Effector memory CD4-positive, alpha-beta T cell (primary cell): ENCODE measurements at regions not wholly inside any gene's neighbourhood (a gene's known extent, or its start where the extent isn't known, plus 50 kb on each side); places are given as distances from the start of the nearest gene placed in this dataset.

Source experiments
- DNase-seq, 3 donors: peaks; one replicate each; pipeline ENCODE4 v3.0.0-alpha.2; 2020
- H3K27ac ChIP-seq: 2 replicates; pipeline ENCODE4 v1.7.0; 2013; ENCODE audit warnings: mild to moderate bottlenecking, low read length, moderate library complexity; ENCODE audit not compliant: insufficient read depth, poor library complexity, severe bottlenecking
- H3K27me3 ChIP-seq: replicated peaks from 2 replicates; pipeline ENCODE4 v1.7.0; 2013; ENCODE audit warnings: mild to moderate bottlenecking, low read length; ENCODE audit not compliant: insufficient read depth, control insufficient read depth, poor library complexity, severe bottlenecking
- H3K36me3 ChIP-seq: 2 replicates; pipeline ENCODE4 v1.7.0; 2013; ENCODE audit warnings: mild to moderate bottlenecking, low read length, moderate library complexity; ENCODE audit not compliant: control insufficient read depth, insufficient read depth
- H3K4me1 ChIP-seq: 2 replicates; pipeline ENCODE4 v1.7.0; 2013; ENCODE audit warnings: low read length, mild to moderate bottlenecking; ENCODE audit not compliant: control insufficient read depth, insufficient read depth, poor library complexity, severe bottlenecking
- H3K4me3 ChIP-seq: 2 replicates; pipeline ENCODE4 v1.7.0; 2013; ENCODE audit warnings: low read length, low read depth, mild to moderate bottlenecking; ENCODE audit not compliant: insufficient read depth, poor library complexity, severe bottlenecking
- H3K9me3 ChIP-seq: 2 replicates; pipeline ENCODE4 v1.7.0; 2013; ENCODE audit warnings: mild to moderate bottlenecking, low read length, moderate library complexity; ENCODE audit not compliant: control insufficient read depth

DNA sequence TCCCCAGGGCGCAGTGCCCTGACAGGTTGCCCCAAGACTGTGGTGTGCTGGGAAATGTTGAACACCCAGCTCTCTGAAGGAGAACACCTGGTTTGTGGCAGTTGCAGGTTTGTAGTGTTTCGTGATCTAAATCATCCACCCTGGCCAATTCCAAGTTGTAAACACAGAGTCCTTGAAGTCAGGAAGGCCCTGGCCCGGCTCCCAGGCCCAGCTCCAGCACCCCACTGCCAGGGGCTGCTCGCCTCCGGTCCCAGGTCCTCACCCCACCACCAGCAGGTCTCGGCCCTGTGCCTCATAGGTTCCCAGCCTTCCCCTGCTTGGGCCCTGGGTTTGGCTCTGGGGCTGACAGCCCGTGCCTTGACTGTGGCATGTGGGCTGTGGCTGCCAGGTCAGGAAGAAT is 121.4 kb upstream of the MLN start:
- no peaks in the 10 kb centered on the region for H3K9me3 ChIP-seq
- H3K4me1 ChIP-seq: peaks cover 5% of the 10 kb centered on the region
- no peak overlapping the region for H3K4me3 ChIP-seq
- no peaks in the 10 kb centered on the region for H3K36me3 ChIP-seq
- DNase-seq: no peak
- no peaks in the 10 kb centered on the region for H3K27me3 ChIP-seq
- H3K27ac ChIP-seq: no peak overlapping the region

DNA sequence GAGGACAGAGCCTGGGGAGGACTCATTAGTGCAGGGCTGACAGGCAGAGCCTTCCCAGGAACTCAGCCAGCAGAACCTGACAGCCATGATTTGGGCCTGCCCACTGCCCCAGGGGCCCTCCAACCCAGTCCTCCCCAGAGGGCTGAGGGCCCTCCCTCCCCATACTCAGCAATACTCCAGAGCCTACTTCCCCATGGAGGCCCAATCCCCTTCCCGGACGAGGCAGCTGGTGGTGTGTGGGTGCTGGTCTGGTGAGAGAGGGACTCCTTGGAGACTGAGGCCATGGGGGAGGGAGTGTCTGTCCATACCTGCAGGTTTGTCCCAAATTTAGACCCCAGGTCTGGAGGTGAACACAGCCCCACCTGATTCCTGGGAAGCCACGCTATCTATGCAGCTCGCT is 120.9 kb upstream of the MLN start:
- no peaks in the 10 kb centered on the region for H3K36me3 ChIP-seq
- no peak overlapping the region for H3K27ac ChIP-seq
- peaks cover 5% of the 10 kb centered on the region for H3K4me1 ChIP-seq
- H3K9me3 ChIP-seq: no peaks in the 10 kb centered on the region
- no peak overlapping the region for H3K4me3 ChIP-seq
- H3K27me3 ChIP-seq: no peaks in the 10 kb centered on the region
- no peak for DNase-seq

DNA sequence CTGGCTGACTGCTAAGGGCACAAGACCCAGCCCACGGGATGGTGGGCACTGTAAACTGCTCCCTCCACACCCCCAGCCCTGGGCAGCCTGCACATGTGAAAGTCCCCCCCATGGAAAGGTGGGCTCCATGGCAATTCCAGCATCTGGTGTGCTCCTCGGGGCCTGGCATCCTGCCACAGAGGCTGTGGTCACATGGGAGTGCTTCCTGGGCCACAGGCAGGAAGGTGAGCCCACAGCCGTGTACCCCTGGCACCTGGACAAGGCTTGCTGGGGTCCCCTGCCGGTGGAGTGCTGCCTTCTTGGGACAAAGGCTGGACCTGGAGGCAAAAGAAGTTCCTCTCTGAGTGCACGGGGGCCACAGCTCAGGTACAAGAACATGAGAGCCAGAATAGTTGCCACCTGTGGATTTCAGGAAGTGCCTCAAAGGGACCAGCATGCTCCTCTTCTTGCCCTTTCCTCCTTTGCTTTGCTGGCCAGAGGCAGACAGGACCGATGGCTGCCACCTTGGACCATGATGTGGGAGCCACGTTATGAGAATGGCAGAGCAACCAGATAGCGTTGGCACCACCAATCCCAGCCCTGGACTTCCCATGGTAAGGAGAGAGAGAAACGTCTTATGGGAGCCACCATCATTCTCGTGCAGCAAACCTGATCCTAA is 120.2 kb upstream of the MLN start:
- Histone ChIP-seq H3K36me3 (no peaks in the 10 kb centered on the region), H3K4me1 (peaks cover 5% of the 10 kb centered on the region), H3K9me3 (no peaks in the 10 kb centered on the region), H3K27ac (no peak overlapping the region), H3K4me3 (no peak overlapping the region), H3K27me3 (no peaks in the 10 kb centered on the region)
- no peak for DNase-seq

DNA sequence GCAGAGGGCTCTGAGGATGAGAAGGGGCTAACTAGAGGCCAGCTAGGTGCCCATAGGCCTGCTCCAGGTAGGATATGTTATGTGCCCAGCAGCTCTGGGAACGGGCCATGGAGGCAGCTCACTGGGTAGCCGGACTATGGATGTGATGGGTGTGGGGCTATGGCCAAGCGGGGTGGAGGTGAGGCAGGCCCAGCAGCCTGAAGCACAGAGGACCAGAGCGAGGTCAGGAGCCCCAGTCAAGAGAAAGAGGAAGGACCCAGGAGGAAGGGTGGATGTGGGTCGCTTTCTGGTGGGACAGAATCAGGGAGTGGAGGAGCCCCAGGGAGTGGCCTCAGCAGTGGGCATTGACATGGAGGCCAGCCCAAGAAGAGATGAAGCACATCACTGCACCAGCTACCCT is 117.9 kb upstream of the MLN start:
- DNase-seq: no peak
- Histone ChIP-seq H3K4me3 (no peak overlapping the region), H3K27ac (no peak overlapping the region), H3K36me3 (no peaks in the 10 kb centered on the region), H3K9me3 (no peaks in the 10 kb centered on the region), H3K27me3 (no peaks in the 10 kb centered on the region), H3K4me1 (peaks cover 5% of the 10 kb centered on the region)

DNA sequence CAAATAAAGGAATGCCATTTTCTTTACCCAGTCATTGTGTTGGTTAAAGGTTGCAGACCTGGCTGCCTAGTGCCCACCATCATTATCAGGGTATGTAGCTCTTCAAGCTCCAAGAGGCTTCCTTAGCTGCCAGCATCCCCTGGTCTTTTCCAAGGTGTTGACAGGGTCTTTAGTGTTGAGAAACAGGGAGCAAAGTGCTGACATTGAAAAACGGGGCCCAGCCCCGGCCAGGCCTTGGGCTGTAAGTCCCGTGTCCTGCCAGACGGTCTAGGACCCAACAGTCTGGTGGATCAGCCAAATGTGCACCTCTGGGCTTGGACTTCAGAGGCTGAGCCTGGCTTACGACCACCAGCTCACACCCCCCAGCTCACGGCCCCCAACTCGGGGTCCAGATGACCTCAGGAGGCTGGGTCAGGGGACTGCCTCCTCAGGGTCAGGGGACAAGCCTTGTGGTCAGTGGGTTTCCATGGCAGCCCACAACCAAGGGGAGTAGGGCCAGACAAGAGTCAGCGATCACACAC is 114.4 kb upstream of the MLN start:
- Histone ChIP-seq H3K4me1 (peaks cover 22% of the 10 kb centered on the region), H3K36me3 (no peaks in the 10 kb centered on the region), H3K27me3 (no peaks in the 10 kb centered on the region), H3K4me3 (no peak overlapping the region), H3K27ac (no peak overlapping the region), H3K9me3 (no peaks in the 10 kb centered on the region)
- no peak for DNase-seq

DNA sequence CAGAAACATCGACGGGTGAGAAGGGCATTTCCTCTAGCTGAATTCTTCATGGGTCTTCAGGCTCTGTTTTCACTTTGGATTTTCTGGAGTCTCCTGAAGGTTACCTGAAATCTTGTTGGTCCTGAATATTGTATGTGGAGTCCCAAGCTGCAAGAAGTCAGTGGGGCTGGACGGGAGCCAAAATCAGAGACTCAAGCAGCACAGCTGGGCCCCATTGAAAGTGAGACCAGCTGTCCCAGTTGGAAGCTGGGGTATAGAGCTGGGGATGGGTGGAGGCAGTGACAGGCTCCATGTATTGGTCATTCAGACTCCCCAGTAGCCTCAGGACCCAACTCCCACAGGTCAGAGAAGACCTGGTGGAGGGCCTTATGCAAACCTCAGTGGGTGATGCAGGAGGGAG is 111.3 kb upstream of the MLN start:
- DNase-seq: no peak
- Histone ChIP-seq H3K27ac (no peak overlapping the region), H3K36me3 (no peaks in the 10 kb centered on the region), H3K4me3 (no peak overlapping the region), H3K9me3 (no peaks in the 10 kb centered on the region), H3K27me3 (no peaks in the 10 kb centered on the region), H3K4me1 (peaks cover 22% of the 10 kb centered on the region)

DNA sequence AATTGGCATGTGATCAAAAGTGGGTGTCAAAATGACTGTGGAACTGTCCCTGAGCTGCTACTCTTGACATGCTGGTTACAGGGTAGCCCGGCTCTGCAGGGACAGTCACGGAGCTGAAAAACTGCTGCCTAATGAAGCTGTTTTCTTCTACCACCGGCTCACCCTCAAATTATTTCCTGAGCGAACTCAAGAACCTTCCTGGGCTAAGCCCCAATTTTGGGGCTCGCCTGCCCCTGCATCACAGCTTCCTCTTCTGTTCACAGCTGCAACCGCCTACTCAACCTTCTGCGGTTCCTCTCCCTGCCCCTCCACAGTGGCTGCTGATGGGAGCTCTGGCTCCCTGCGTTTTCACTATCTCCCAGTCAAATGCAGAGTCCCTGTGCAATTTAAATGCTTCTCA is 110.8 kb upstream of the MLN start:
- DNase-seq: peak; percentile 11 to 18 (median 11)
- no peak overlapping the region for H3K27ac ChIP-seq

DNA sequence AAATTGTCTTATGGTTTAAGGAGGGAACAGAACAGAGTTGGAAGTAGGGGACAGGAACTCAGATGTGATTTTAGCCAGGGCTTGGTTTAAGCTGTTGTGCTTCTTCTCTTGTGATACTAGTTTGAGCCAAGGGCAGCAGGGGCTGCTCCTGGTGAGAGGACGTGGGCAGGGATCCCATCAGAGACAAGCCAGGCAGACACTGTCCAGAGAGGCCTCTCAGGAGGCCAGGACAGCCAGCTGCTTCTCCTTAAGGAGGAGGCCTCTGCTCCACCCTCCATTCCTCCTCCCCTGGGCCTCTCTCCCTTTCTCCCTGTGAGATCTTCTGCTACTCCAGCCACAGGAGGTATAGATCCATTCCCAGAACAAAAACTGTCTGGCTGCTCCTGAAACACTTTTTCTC is 108.4 kb upstream of the MLN start:
- Histone ChIP-seq H3K9me3 (no peaks in the 10 kb centered on the region), H3K4me1 (peaks cover 26% of the 10 kb centered on the region), H3K27ac (no peak overlapping the region), H3K4me3 (no peak overlapping the region), H3K27me3 (no peaks in the 10 kb centered on the region), H3K36me3 (no peaks in the 10 kb centered on the region)
- no peak for DNase-seq

More for the DNA sequence above, 110.8 kb upstream of the MLN start:
- H3K4me1 ChIP-seq: peaks cover 22% of the 10 kb centered on the region
- no peaks in the 10 kb centered on the region for H3K9me3 ChIP-seq
- no peaks in the 10 kb centered on the region for H3K27me3 ChIP-seq
- no peaks in the 10 kb centered on the region for H3K36me3 ChIP-seq
- H3K4me3 ChIP-seq: no peak overlapping the region

DNA sequence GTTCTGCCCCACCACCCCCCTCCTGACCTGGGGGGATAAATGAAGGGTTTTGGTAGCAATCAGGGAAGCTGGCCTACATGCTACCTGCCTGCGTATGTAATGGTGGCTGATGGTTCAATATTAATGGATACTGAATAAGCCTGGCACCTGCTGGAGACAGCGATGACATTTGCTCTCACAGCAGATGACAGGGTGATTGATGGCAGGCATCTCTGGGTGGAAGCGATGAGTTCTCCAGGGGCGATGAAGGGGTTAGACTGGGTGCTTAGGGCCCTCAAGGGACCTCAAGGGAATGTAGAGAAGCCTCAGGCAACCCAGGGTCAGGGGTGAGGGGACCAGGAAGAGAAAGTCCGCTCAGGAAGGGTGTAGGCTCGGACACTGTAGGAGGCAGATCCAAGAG is 107.7 kb upstream of the MLN start:
- Histone ChIP-seq H3K4me1 (peaks cover 33% of the 10 kb centered on the region), H3K4me3 (no peak overlapping the region), H3K27me3 (no peaks in the 10 kb centered on the region)

DNA sequence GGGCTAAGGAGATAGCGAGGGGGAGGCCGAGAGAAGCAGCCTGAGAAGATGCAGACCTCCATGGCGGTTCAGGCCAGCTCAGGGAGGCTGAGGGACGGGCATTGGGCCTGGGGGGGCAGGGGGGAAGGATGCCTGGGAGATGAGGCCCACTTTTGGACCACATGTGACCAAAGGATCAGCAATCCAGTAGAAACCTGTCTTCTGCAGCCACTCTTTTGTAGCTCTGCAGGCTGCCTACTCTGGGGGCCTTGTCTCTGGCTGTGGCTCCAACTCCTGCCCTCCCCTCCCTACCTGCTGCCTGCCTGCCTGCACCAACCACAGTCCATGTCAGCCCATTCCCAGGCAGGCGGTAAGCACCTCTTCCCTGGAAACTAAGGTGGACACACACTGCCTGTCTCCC is 106.8 kb upstream of the MLN start:
- no peak overlapping the region for H3K4me3 ChIP-seq
- no peaks in the 10 kb centered on the region for H3K36me3 ChIP-seq
- DNase-seq: no peak
- no peaks in the 10 kb centered on the region for H3K9me3 ChIP-seq
- H3K4me1 ChIP-seq: peaks cover 40% of the 10 kb centered on the region
- no peaks in the 10 kb centered on the region for H3K27me3 ChIP-seq
- no peak overlapping the region for H3K27ac ChIP-seq

More for the DNA sequence above, 107.7 kb upstream of the MLN start:
- Histone ChIP-seq H3K36me3 (no peaks in the 10 kb centered on the region), H3K27ac (no peak overlapping the region), H3K9me3 (no peaks in the 10 kb centered on the region)
- no peak for DNase-seq
